ENCODE measurements at regions not wholly inside any gene's neighbourhood (a gene's known extent, or its start where the extent isn't known, plus 50 kb on each side); places are given as distances from the start of the nearest gene placed in this dataset.

GRCh38 chr9:25571491-25571890 lies 106.8 kb downstream of the TUSC1 start:
- no peak for TF ChIP-seq CTCF (IDR thresholded peaks at IDR 0.05; ENCODE audit: control extremely low read depth, extremely low read depth, low read depth, missing control alignments)
- ChIA-PET CTCF (interaction anchor here (0.9 to 1.2 kb wide), 2 partner anchors 10 to 13 kb away, joined by 3 read pairs; no protein-coding TSS in a partner anchor), POLR2A (no interaction called here)
- no peak for DNase-seq (ENCODE audit: extremely low spot score)

- no peak for TF ChIP-seq CTCF (IDR thresholded peaks at IDR 0.05; ENCODE audit: control extremely low read depth, extremely low read depth, low read depth, missing control alignments)
- POLR2A ChIA-PET: no interaction called here
- CTCF ChIA-PET: interaction anchor here (1.2 kb wide), 1 partner anchor 10 kb away, joined by 3 read pairs; no protein-coding TSS in a partner anchor
- DNase-seq (ENCODE audit: extremely low spot score): no peak
Measured at GRCh38 chr9:25570802-25571201, 107.4 kb downstream of the TUSC1 start.

DNA sequence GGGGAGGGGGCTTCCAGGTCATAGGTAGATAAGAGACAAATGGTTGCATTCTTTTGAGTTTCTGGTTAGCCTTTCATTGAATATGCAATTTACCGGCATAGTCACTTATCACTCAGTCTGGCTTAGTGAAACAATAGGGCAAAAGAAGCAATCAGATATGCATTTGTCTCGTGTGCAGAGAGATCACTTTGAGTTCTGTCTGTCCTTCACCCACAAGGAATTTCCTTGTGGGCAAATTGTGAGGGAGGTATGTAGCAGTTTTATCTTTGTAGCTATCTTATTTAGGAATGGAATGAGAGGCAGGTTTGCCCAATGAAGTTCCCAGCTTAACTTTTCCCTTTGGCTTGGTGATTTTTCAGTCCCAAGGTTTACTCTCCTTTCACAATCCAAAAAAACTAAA lies 116.1 kb downstream of the TUSC1 start:
- no peak for DNase-seq (ENCODE audit: extremely low spot score)
- ChIA-PET POLR2A (no interaction called here), CTCF (no interaction called here)
- TF ChIP-seq CTCF (IDR thresholded peaks at IDR 0.05; ENCODE audit: control extremely low read depth, extremely low read depth, low read depth, missing control alignments): no peak

- no peak for DNase-seq (ENCODE audit: extremely low spot score)
- no peak for TF ChIP-seq CTCF (IDR thresholded peaks at IDR 0.05; ENCODE audit: control extremely low read depth, extremely low read depth, low read depth, missing control alignments)
- ChIA-PET POLR2A (no interaction called here), CTCF (interaction anchor here (0.7 to 0.9 kb wide), 2 partner anchors 8 to 14 kb away, joined by 3 read pairs; no protein-coding TSS in a partner anchor)
Measured at GRCh38 chr9:25557645-25558300, 120.5 kb downstream of the TUSC1 start.

- TF ChIP-seq CTCF (IDR thresholded peaks at IDR 0.05; ENCODE audit: control extremely low read depth, extremely low read depth, low read depth, missing control alignments): no peak
- ChIA-PET POLR2A (no interaction called here), CTCF (no interaction called here)
- no peak for DNase-seq (ENCODE audit: extremely low spot score)
Measured at GRCh38 chr9:25556540-25556939, 121.7 kb downstream of the TUSC1 start.

DNA sequence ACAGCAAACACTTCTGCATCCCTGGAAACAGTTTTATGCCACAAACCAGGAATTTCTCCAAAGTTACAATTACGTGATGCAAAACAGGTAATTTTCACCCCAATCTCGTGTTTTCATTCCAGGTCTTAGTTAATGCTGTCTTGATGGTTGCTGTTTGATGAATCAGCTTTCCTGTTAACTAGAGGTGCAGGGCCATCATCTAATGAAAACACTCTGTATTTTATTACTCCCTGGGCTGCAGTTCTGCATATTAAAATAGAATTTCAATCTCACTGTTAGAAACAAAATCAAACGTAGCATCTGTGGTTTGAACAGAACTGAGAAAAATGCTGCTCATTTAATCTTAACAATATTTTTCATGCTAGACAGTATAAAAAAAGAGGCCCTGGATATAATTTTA lies 129.4 kb downstream of the TUSC1 start:
- ChIA-PET CTCF (interaction anchor here (1.0 kb wide), 1 partner anchor 9 kb away, joined by 3 read pairs; no protein-coding TSS in a partner anchor), POLR2A (no interaction called here)
- no peak for DNase-seq (ENCODE audit: extremely low spot score)
- no peak for TF ChIP-seq CTCF (IDR thresholded peaks at IDR 0.05; ENCODE audit: control extremely low read depth, extremely low read depth, low read depth, missing control alignments)

Data from GM10248 (cell line).